SU-DHL-6 (cell line): ENCODE measurements at regions not wholly inside any gene's neighbourhood (a gene's known extent, or its start where the extent isn't known, plus 50 kb on each side); places are given as distances from the start of the nearest gene placed in this dataset.

Source experiments
- H2AFZ ChIP-seq: fragments of 200-600 bp; sonication (generic); 2 replicates; pipeline ENCODE4 v1.6.1; 2014; ENCODE audit warnings: low read depth, mild to moderate bottlenecking, moderate library complexity, mixed read lengths, antibody characterized with exemption, low read length; ENCODE audit not compliant: severe bottlenecking
- H3F3A ChIP-seq: fragments of 200-600 bp; shearing (Covaris generic); 2 replicates; pipeline ENCODE4 v1.6.0; 2016; ENCODE audit warnings: antibody characterized with exemption, mild to moderate bottlenecking; ENCODE audit not compliant: insufficient read depth
- H3K27ac ChIP-seq: fragments of 200-600 bp; sonication (generic); 2 replicates; pipeline ENCODE4 v1.5.1; 2016; ENCODE audit warnings: low read depth, mild to moderate bottlenecking, low read length, moderate library complexity, mixed read lengths
- H3K27me3 ChIP-seq: fragments of 200-600 bp; sonication (generic), shearing (Covaris generic); 2 replicates; pipeline ENCODE4 v1.6.0; 2014; ENCODE audit warnings: mild to moderate bottlenecking, low read length
- H3K36me3 ChIP-seq: fragments of 200-600 bp; sonication (generic); 2 replicates; pipeline ENCODE4 v1.6.1; 2014; ENCODE audit warnings: mild to moderate bottlenecking, low read length, mixed read lengths
- H3K4me2 ChIP-seq: fragments of 300-600, 200-600 bp; shearing (Covaris generic), sonication (generic); 2 replicates; pipeline ENCODE4 v1.6.0; 2014; ENCODE audit warnings: low read length, low read depth, mild to moderate bottlenecking; ENCODE audit not compliant: poor library complexity, severe bottlenecking
- H3K4me3 ChIP-seq: fragments of 200-600 bp; sonication (generic); 2 replicates; pipeline ENCODE4 v1.5.1; 2014; ENCODE audit warnings: antibody characterized with exemption, low read length, mild to moderate bottlenecking, mixed read lengths; ENCODE audit not compliant: insufficient read depth, poor library complexity, severe bottlenecking
- H3K79me2 ChIP-seq: fragments of 200-600 bp; sonication (generic); 2 replicates; pipeline ENCODE4 v1.6.1; 2014; ENCODE audit warnings: mild to moderate bottlenecking, low read length, moderate library complexity; ENCODE audit not compliant: insufficient read depth
- H3K9ac ChIP-seq: fragments of 200-600 bp; sonication (generic); 2 replicates; pipeline ENCODE4 v1.7.0; 2014; ENCODE audit warnings: mild to moderate bottlenecking, low read length
- H3K9me2 ChIP-seq: fragments of 200-600 bp; sonication (generic); replicated peaks from 2 replicates; pipeline ENCODE4 v1.6.1; 2014; ENCODE audit warnings: low read length; ENCODE audit not compliant: insufficient read depth
- H3K9me3 ChIP-seq: fragments of 200-600 bp; sonication (generic); 2 replicates; pipeline ENCODE4 v1.6.1; 2014; ENCODE audit warnings: low read length, mixed read lengths; ENCODE audit not compliant: insufficient read depth
- H4K20me1 ChIP-seq: fragments of 200-600 bp; sonication (generic); 2 replicates; pipeline ENCODE4 v1.6.1; 2014; ENCODE audit warnings: low read depth, mild to moderate bottlenecking, antibody characterized with exemption, low read length, moderate library complexity, mixed read lengths
- CTCF ChIP-seq: fragments of 200-600 bp; sonication (generic); IDR thresholded peaks from one replicate; pipeline ENCODE4 v1.5.1; 2017; ENCODE audit warnings: antibody characterized with exemption, mild to moderate bottlenecking, low read length, moderate library complexity; ENCODE audit not compliant: insufficient read depth, poor library complexity, severe bottlenecking
- EZH2phosphoT487 ChIP-seq: fragments of 200-600 bp; sonication (generic), shearing (Covaris generic); conservative IDR thresholded peaks from 2 replicates; pipeline ENCODE4 v1.6.1; 2018; ENCODE audit warnings: mild to moderate bottlenecking, antibody characterized with exemption, low read length, moderate library complexity, mixed read lengths

GRCh38 chr1:22365331-22366295 is 86.0 kb upstream of the ZBTB40 start:
- H3K4me3 ChIP-seq = no peak overlapping the region
- no peak overlapping the region for H3K27ac ChIP-seq
- no peaks in the 10 kb centered on the region for H3K27me3 ChIP-seq

GRCh38 chr1:22366346-22366745 is 85.3 kb upstream of the ZBTB40 start:
- H3K79me2 ChIP-seq = no peaks in the 10 kb centered on the region
- H3K36me3 ChIP-seq = no peaks in the 10 kb centered on the region
- H3K9me3 ChIP-seq = no peaks in the 10 kb centered on the region
- no peak overlapping the region for H2AFZ ChIP-seq
- no peak overlapping the region for H3K27ac ChIP-seq
- no peaks in the 10 kb centered on the region for H4K20me1 ChIP-seq
- H3K4me2 ChIP-seq = no peak overlapping the region
- H3K4me3 ChIP-seq = no peak overlapping the region
- H3K9me2 ChIP-seq = no peaks in the 10 kb centered on the region
- H3F3A ChIP-seq = no peaks in the 10 kb centered on the region
- TF ChIP-seq CTCF (no peak), EZH2phosphoT487 (no peak)
- H3K27me3 ChIP-seq = no peaks in the 10 kb centered on the region
- no peak overlapping the region for H3K9ac ChIP-seq

More at GRCh38 chr1:22365331-22366295, 86.0 kb upstream of the ZBTB40 start:
- TF ChIP-seq EZH2phosphoT487 (no peak), CTCF (no peak)
- Histone ChIP-seq H2AFZ (no peak overlapping the region), H3K4me2 (no peak overlapping the region), H3K9ac (no peak overlapping the region), H3K9me2 (no peaks in the 10 kb centered on the region), H3K36me3 (no peaks in the 10 kb centered on the region), H3K9me3 (no peaks in the 10 kb centered on the region), H3K79me2 (no peaks in the 10 kb centered on the region), H4K20me1 (no peaks in the 10 kb centered on the region), H3F3A (no peaks in the 10 kb centered on the region)

- Histone ChIP-seq H4K20me1 (no peaks in the 10 kb centered on the region), H3K9me3 (no peaks in the 10 kb centered on the region), H3K9ac (no peak overlapping the region), H3K27me3 (no peaks in the 10 kb centered on the region), H3F3A (no peaks in the 10 kb centered on the region), H3K36me3 (no peaks in the 10 kb centered on the region), H2AFZ (no peak overlapping the region), H3K79me2 (no peaks in the 10 kb centered on the region), H3K4me2 (no peak overlapping the region), H3K4me3 (no peak overlapping the region), H3K27ac (no peak overlapping the region), H3K9me2 (no peaks in the 10 kb centered on the region)
- TF ChIP-seq CTCF (no peak), EZH2phosphoT487 (no peak)
These were observed 83.5 kb upstream of the ZBTB40 start for GRCh38 chr1:22368125-22368524.
